ENCODE measurements at regions not wholly inside any gene's neighbourhood (a gene's known extent, or its start where the extent isn't known, plus 50 kb on each side); places are given as distances from the start of the nearest gene placed in this dataset.

DNA sequence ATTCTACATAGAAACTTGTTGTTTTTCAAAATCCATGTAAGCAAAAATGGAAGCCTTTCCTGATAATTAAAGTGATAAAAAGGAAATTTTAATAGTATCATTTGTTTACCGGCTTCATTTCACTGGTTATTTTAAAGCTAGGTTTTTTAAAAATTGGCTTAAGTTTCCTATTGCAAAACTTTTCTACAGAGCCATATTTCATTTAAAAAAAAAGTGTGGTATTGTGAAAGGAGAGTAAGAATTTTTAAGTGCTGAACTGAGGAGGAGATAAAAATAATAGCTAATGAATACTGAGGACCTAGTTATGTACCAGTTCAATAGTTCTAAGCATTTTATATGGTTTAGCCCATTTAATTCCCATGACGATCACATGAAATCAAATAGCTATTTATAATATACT is 172.2 kb upstream of the COL1A2 start:
- no peak for TF ChIP-seq POLR2AphosphoS5 (IDR thresholded peaks at IDR 0.05; ENCODE audit: low read depth, low read length)
- no peak for TF ChIP-seq POLR2A (IDR thresholded peaks at IDR 0.05; ENCODE audit: low read depth, low read length)
- TF ChIP-seq TAF1 (IDR thresholded peaks at IDR 0.05; ENCODE audit: borderline replicate concordance, low read depth, low read length): no peak
